GM21528 (cell line): ENCODE measurements at regions not wholly inside any gene's neighbourhood (a gene's known extent, or its start where the extent isn't known, plus 50 kb on each side); places are given as distances from the start of the nearest gene placed in this dataset.
A peak's percentile ranks its signal among the peaks of the same experiment; 100 is the strongest.

Experiments used
- ATAC-seq: cut with Tn5 transposase; IDR thresholded peaks from one replicate; pipeline ENCODE4 v1.9.1; 2021; ENCODE audit warnings: mild to moderate bottlenecking, moderate library complexity; ENCODE audit not compliant: unreplicated experiment, low FRiP score

DNA sequence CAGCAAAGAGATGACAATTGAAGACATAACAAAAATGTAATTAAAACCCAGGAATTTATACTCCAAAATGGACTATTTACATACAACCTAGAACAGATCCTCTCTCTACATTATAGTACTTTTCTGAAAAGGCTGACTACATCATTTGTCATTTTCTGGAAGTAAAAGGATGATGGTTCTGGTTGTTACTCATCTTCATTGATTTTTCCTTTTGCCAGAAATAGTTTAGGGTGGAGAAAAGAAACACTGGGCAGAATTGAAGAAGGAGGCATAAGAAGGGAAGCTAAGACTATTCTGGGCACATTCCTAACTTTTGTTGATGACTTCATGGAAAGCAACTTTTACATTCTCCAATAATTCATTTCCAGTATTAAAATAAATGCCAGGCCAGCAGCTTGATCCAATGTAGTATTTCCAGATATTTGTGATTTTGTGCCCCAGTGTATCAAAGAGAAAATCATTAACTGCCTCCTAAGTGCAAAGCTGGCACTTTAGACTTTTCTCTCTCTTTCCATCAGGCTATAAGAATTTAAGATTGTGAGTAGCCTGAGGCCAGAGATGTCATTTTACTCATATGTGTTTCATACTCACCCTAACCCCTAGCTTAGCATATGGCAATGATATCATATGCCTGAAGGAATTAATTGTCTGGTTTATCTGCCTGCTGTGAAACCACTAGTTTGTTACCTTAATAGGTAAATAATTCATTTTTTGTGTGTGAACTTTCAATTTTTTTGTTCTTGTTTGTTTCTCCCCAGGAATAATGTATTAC is 369.5 kb upstream of the LYPLAL1 start:
- no peak for ATAC-seq

DNA sequence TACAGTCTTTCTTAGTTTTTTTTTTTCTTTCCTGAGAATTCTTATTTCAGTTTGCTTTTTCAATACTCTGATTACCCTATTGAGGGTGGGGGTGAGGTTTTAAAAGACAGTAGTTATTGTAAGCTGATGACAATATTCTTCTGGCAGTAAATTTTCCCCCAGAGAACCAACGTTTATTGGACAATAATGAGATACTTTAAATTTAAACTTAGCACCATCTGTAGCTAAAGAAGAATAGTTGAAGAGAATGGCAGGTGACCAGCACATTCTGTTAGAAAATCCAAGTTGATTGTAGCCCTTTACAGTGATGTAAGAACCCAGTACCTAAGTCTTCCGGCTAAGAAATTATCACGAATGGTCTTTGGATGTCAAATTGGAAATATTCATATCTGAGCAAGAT is 364.6 kb upstream of the LYPLAL1 start:
- no peak for ATAC-seq

DNA sequence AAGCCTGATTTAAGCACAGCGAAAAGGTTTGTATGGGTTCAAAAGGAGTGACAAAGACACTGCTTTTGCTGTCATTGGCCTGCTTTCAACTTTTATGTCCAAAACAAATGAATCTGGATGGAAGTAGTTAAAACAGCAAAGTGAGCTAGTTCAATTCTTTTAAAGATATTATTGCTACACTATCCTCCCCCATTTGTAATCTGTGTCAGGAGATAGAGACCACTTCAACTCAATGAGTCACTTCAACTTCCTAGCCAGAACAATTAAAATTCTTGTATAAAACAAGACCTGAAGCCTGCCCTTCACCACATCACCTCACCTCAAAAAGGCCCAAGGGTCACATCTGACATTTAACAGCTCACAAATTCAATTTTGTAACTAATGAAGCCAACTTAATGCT is 364.1 kb upstream of the LYPLAL1 start:
- no peak for ATAC-seq

DNA sequence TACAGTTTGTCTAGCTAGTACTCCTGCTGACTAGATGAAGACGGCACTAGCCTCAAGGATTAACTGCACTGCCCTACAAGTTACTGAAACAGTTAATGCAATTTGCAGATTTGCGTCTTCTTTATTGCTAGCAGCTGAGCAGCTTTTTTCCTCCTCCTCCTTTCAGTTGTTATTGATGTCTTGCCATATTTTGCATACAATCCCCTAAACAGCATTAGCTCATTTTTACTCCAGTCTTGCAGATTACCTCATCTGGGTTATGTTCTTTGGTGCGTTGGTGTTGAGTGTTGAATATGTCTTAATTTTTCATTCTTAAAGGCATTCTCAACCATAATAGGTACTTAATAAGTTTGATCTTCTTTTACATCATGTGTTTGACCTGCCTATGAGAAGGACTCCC is 363.4 kb upstream of the LYPLAL1 start:
- ATAC-seq = no peak

DNA sequence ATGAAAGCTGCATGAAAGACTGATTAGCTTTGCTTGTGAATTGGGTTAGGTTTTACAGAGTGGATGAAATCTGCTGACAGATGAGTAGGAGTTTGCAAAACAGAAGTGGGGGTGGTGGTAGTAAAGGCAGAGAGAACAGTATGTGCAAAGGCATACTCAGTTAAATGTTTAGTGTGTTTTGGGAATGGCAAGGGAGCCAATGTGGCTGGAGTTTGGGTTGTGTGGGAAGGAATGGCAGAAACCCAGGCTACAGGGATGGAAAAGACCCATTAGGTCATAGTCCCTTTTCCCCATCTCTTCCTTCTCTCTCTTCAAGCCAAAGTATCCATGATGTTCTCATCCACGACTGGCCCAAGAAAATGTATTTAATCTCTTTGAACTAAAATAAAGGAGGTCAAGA is 362.2 kb upstream of the LYPLAL1 start:
- no peak for ATAC-seq

DNA sequence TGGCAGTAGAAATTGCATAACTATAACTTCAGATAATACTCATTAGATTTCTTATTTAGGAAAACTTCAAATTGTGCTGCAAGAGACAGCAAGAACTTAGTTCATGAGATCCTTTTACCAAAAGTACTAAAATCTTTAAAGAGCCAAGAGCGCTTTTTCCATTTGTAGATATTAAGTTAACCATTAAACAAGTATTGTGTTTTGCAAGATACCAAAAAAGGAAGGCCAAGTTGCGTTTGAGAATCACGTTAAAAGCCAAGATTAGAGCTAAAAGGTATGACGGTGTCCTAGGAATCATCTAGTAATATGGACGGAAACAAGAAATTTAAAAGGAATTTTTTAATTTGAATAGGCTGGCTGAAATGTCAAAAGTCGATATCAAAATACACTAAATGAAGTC is 361.3 kb upstream of the LYPLAL1 start:
- no peak for ATAC-seq

DNA sequence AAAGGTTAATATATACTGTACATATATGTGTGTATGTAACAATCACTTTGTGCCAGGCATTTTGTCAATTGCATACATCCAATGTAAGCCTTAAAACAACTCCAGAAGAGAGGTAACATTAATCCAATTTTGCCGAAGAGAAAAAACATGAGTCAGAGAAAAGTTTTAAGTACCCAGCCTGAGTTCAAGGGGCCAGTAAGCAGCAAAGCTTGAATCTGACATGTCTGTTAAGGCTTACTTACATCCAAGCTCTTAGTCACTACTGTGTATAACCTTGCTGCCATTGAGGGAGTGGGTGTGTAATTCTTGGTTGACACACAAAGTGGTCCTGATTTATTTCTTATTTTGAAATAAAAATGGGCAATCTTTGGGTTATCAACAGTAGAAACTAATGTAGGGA is 360.4 kb upstream of the LYPLAL1 start:
- no peak for ATAC-seq

DNA sequence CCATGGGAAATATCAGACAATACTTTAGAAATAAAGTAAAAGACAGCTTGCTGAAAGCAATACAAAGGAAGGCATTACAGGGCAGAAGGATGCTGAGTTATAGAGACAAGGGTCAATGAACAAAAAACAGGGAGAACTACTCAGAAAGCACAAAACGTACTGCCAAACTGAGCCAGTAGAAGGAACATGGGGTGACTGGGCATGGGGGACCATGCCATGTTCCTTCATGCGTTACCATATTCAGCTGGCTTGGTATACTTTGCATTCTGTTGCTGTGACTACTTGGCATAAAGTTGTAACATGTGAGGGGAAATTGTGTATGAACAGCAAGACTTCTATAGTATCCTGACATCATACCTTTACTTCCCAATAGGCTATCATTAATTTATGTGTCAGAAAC is 358.6 kb upstream of the LYPLAL1 start:
- no peak for ATAC-seq

DNA sequence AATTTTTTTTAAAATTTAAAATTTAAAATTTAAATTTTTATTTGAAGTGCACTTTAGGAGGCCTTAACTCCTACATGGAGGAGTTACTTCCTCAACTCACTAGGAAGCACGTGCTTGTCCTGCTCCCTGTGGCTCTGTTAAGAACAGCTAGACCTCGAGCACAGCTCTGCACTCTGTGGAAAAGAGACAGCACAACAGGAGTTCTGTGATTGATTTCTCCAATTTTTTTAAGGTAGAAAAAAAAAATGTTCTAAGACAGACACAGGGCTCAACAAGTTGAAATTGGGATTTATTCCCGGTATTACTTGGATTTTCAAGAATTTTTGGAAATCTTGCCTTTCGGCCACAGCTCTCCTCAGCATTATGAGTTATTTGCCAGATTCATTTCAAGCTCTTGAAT is 356.6 kb upstream of the LYPLAL1 start:
- no peak for ATAC-seq

DNA sequence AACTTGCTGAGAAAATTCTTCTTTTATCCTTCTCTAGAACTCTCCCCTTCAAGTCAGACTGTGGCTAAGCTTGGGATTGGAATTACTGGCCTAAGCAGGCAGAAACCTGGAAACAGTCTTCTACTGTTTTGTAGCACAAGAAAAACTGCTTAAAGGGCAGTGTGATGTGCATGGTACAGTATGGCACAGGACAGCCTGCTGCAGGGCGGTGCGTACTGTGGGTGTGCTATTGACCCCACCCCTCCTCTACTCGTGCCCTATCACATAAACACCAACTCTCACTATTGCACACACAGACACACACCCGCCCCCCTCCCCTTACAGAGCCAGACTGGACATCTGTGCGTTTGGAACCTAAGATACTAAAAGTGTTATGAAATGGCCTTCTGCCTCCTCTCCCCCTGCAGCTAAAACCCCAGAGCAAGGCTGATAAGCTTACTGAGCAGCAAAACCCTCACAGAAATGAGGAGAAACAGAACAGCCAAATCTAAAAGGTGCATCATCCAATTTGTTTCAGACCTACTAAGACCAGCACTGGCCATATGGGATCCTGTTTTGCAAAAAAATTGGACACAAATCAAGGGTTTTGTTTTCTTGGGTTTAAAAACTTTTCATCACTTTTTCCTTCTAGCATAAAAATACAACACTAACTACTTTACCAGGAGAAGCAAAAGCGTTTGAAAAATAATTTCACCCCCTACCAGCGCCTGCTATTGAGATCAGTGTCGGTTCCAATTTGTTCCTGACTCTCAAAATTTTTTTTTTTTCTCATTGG is 355.8 kb upstream of the LYPLAL1 start:
- ATAC-seq = no peak

DNA sequence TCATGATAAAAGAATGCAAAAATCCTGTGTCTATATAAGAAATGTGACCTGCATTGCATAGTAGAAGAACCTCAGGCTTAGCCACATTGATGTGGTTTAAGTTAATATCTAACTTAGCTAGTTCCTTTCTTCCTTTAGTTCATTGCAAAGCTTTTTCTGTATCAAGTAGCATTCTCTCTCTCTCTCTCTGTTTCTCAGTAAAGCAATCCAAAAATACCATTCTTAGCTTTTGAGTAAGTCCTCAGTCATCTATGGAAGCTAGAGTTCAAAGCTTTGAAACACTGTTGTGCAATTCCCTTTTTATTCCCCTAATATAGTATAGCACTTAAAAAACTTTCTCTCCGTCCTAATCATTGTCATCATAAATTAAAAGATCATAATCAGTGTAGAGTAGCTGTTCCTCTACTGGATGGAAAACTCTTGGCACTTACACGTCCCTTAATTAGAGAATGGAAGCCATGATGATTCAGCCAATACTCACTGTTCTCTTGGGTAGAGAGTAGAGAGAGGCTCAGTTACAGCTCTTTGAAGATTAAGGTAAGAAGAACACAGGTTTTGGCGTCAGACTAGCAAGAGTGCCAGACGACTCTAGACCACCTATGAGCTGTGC is 350.3 kb upstream of the LYPLAL1 start:
- peak; percentile 79 for ATAC-seq

DNA sequence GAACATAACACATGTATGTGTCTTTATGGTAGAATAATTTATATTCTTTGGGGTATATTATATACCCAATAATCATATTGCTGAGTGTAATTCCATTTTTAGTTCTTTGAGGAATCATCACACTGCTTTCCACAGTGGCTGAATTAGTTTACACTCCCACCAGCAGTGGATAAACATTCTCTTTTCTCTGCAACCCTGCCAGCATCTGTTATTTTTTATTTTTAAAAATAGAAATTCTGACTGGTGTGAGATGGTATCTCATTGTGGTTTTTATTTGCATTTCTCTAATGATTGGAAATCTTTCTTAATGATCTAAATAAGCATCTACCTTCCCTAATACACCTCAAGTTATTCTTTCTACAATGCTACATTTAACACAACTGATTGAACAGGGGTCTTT is 346.2 kb upstream of the LYPLAL1 start:
- no peak for ATAC-seq

DNA sequence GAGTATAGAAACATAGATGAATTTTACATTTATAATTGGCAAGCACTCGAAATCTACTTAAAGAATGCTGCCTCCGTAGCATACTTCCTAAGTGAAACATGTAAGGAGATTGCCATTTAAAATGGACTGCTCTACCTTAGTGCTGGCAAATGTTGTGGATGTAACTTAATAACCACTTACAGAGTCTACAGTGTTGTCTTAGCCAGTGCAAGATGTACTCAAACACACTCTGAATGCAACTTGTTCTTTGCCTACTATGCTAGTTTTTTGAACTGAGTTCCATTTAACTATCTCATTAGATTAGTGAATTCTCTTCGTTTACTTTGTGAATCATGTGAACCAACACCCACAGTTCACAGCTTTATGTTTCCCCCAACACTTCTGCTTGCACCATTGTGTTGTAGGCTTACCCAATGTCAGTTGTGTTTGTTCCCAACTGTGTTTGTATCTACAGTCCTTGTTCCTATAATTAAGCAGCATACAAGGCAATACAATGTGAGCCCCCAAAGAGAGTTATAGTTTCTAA is 345.5 kb upstream of the LYPLAL1 start:
- no peak for ATAC-seq

DNA sequence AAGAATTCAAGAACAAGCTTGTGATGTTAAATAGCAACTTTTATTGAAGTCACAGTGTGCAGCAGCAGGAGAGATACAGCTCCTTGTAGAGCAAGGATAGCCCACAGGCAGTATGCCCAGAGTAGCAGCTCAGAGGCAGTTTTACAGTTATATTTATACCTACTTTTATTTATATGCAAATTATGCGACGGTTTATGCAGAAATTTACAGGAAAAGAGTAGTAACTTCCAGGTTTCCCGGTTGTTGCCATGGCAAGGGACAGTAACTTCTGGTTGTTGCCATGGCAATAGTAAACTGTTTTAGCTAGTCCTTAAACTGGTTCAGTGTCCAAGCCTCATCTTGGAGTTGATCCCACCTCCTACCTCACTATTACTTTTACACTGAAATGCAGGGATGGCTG is 344.6 kb upstream of the LYPLAL1 start:
- no peak for ATAC-seq

DNA sequence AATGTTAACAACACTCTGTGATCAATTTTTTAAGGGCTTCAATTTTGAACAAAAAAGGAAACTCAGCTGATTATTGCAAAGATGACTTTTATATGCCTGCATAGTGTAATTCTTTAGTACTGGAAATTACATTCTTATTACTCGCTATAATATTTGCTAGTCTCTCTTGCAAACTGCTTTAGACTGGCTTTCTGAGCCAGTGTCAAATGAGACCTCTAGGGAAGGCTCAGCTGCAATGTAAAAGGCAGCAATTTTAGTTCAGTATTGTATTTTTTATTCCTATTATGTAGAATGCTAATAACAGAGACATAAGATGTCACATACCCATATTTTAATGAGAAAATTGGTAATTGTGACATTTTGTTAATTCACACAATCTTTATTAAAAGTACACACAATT is 338.1 kb upstream of the LYPLAL1 start:
- ATAC-seq = no peak

DNA sequence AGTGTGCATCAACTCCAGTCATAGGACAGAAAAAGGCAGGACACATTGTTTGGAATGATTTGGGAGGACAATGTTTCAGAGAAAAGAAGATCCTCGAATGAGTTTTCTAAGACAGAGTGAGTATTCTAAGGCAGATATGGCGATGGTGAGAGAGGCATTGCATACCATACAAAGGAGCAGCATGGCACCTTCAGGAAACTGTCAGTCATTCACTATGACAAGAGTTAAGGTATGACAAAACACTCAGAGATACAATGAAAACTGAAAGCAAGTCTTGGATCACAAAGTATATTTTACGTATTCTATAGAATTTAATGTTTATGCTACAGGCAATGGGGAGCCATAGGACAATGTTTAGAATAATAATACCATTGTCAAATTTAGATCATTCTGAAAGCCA is 337.4 kb upstream of the LYPLAL1 start:
- ATAC-seq = no peak

DNA sequence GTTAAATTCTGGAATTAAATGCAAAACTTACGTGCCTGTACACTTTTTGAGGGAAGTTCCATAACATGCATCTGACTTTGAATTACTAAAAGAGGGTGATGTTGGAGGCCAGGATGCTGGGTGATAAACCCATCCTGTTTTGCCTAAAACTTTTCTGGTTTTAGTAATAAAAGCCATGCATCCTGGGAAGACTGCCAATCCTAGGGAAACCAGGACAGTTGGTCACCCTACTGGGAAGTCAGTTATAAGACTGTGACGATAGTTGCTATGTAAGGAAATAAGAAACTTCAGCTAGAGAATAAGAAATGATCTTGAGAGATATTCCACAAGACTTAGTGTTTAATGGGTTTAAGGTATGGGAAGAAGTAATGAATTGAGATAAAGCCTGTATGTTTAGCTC is 336.6 kb upstream of the LYPLAL1 start:
- ATAC-seq = no peak

DNA sequence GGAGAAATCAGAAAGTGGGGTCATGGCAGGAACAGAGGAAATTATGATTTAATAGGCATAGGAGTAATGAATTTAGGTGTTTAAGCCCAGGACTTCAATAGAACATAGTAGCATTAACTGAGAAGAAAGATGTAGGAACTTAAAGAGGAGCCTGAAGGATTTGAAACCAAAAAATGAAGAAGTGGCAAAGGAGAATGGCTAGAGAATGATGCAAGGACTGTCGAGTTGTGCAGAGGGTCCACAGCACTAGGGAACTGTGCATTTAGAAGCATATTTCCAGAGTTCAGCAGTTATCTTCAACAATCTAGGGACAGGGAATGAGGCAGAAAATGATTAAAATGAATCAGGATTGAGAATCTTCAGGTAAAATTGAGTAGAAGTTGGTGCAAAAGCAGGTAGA is 328.1 kb upstream of the LYPLAL1 start:
- no peak for ATAC-seq

DNA sequence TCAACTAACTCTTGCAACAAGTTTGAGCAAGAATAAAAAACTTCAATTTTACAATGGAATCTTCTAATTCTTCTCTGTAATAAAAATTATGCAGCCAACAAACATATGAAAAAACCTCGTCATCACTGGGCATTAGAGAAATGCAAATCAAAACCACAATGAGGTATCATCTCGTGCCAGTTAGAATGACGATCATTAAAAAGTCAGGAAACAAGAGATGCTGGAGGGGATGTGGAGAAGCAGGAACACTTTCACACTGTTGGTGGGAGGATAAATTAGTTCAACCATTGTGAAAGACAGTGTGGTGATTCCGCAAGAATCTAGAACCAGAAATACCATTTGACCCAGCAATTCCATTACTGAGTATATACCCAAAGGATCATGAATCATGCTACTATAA is 327.5 kb upstream of the LYPLAL1 start:
- ATAC-seq = no peak

DNA sequence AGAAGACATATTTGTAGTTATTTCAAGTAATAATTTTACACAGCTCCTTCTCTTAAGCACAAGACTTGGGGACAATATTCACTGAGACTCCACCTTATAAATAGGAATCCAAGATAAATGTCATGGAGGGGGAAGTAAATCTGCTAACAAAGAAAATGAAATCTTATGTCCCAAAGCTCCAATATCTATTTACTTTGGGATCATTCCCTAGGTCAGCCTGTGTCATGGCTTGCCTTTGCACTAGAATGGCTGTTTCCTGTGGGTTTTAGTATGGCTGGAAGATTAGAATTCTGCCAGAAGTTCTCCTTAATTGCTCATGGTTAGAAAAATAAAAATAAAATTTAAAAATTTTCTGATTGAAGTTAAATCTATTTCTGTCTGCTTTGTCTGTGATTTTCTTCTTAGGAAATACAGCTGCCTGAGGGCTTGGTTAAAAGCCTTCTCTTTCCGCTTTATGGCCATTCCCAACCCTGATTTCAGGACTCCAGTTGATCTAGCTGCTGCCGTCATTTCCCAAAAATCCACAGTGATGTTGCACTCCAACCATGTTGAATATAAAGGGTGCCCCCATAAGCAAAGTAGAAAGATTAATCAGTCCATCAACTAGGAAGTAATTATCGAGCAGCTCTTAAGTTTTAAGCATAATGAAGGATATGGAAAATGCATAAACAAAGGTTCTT is 326.4 kb upstream of the LYPLAL1 start:
- no peak for ATAC-seq

DNA sequence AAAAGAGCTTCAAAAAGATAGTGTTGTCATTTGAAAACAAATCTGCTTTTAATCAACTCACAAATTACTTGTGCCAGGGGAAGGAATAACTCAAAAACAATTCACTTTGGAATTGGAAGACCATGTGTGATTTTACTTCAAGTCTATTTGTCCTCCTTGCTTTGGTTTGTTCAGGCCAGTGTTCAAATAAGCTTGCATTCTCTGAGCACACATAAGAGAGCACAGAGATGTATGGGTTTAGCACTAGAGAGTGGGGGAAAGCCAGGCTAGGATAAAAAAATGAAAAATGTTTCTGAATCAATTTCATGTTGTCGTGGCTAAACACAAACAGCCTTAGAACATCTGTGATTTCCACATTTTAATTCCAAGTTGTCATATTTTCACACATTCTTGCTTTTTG is 325.7 kb upstream of the LYPLAL1 start:
- no peak for ATAC-seq
